OCI-LY1 (cell line): ENCODE measurements at regions not wholly inside any gene's neighbourhood (a gene's known extent, or its start where the extent isn't known, plus 50 kb on each side); places are given as distances from the start of the nearest gene placed in this dataset.

Experiments used
- EZH2 ChIP-seq: fragments of 200-600 bp; sonication (generic), shearing (Covaris generic); IDR thresholded peaks from 2 replicates; pipeline ENCODE4 v1.8.0; 2017; ENCODE audit warnings: borderline replicate concordance, mixed run types, mild to moderate bottlenecking, antibody characterized with exemption, low read length, moderate library complexity, mixed read lengths
- TF ChIP-seq, protein P1 (sequence below): fragments of 200-600 bp; sonication (generic), shearing (Covaris generic); IDR thresholded peaks from 2 replicates; pipeline ENCODE4 v1.5.1; 2017; ENCODE audit warnings: mild to moderate bottlenecking, antibody characterized with exemption, low read length, moderate library complexity, mixed read lengths

DNA sequence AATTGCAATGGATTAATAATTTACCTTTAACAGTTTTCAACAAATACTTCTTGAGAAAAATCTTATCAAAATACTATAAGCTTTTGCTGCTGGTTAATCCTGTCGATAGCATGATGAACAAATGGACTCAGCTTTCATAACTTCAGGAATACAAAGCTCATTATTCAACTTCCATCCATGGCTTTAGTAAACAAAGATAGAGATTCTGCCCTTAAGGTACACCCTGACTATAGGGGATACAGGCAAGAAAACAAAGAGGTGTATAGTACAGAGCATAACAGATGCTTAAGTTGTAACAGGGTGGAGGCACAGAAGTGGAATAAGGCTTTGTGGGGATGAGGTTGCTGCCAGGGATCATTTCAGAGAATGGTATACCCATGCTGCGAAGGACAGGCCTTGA is 57.0 kb upstream of the FOXN2 start:
- no peak for TF ChIP-seq EZH2
- TF ChIP-seq, protein P1, sequence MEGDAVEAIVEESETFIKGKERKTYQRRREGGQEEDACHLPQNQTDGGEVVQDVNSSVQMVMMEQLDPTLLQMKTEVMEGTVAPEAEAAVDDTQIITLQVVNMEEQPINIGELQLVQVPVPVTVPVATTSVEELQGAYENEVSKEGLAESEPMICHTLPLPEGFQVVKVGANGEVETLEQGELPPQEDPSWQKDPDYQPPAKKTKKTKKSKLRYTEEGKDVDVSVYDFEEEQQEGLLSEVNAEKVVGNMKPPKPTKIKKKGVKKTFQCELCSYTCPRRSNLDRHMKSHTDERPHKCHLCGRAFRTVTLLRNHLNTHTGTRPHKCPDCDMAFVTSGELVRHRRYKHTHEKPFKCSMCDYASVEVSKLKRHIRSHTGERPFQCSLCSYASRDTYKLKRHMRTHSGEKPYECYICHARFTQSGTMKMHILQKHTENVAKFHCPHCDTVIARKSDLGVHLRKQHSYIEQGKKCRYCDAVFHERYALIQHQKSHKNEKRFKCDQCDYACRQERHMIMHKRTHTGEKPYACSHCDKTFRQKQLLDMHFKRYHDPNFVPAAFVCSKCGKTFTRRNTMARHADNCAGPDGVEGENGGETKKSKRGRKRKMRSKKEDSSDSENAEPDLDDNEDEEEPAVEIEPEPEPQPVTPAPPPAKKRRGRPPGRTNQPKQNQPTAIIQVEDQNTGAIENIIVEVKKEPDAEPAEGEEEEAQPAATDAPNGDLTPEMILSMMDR: no peak
